Peyer's patch (tissue), 4 donors: ENCODE measurements at regions not wholly inside any gene's neighbourhood (a gene's known extent, or its start where the extent isn't known, plus 50 kb on each side); places are given as distances from the start of the nearest gene placed in this dataset.
"Not testable (repeated sequence)": the region's sequence is repeated elsewhere in the genome, so short reads cannot be mapped to it uniquely, and the experiment has no call there.

Source experiments
- DNase-seq, 3 donors: peaks; one replicate each; pipeline ENCODE4 v3.0.0-alpha.2; 2017 to 2019
- H3K27ac ChIP-seq, 4 donors: fragments of 200-600 bp; sonication (generic); one replicate each; pipeline ENCODE4 v1.5.1; 2016 to 2019
- H3K27me3 ChIP-seq, 2 donors: fragments of 200-600 bp; sonication (generic); one replicate each; pipeline ENCODE4 v1.5.1; 2019
- H3K36me3 ChIP-seq, 3 donors: fragments of 200-600 bp; sonication (generic); one replicate each; pipeline ENCODE4 v1.5.1; 2016 to 2019
- H3K4me1 ChIP-seq, 4 donors: fragments of 200-600 bp; sonication (generic); one replicate each; pipeline ENCODE4 v1.5.1; 2016 to 2019
- H3K4me3 ChIP-seq, 4 donors: fragments of 200-600 bp; sonication (generic); 1 replicate in 3 of 4; 2 replicates in 1 of 4; pipeline ENCODE4 v1.5.1; 2016 to 2019; ENCODE audit warnings: mild to moderate bottlenecking in 1 of 4
- H3K9me3 ChIP-seq, 4 donors: fragments of 200-600 bp; sonication (generic); one replicate each; pipeline ENCODE4 v1.5.1; 2016 to 2019; ENCODE audit warnings: mild to moderate bottlenecking in 1 of 4
- CTCF ChIP-seq, 6 experiments: fragments of 450-650 bp in 4 of 6; fragments of 200-600 bp in 2 of 6; sonication (generic) in 1 of 6; IDR thresholded peaks; one replicate each; pipeline ENCODE4 v1.5.1; 2017 to 2019; ENCODE audit warnings: antibody characterized with exemption in 6 of 6, mild to moderate bottlenecking in 3 of 6, moderate library complexity in 1 of 6
- POLR2A ChIP-seq, 2 donors: fragments of 450-650 bp; IDR thresholded peaks; one replicate each; pipeline ENCODE4 v1.5.1; 2017; ENCODE audit warnings: antibody characterized with exemption in 2 of 2, mild to moderate bottlenecking in 2 of 2, moderate library complexity in 2 of 2

GRCh38 chr17:74141612-74142011, 61.9 kb upstream of the RPL38 start:
- no peak overlapping the region for H3K27ac ChIP-seq
- H3K4me1 ChIP-seq = no peaks in the 10 kb centered on the region

DNA sequence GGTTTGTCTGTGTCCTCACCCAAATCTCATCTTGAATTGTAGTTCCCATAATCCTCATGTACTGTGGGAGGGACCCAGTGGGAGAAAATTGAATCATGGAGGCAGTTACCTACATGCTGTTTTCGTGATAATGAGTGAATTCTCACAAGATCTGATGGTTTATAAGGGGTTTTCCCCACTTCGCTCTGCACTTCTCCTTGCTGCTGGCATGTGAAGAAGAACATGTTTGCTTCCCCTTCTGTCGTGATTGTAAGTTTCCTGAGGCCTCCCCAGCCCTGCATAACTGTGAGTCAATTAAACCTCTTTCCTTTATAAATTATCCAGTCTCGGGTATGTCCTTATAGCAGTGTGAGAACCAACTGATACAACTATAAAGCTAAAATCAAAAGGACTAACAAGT, 60.2 kb upstream of the RPL38 start:
- not testable (repeated sequence) for DNase-seq, H3K36me3 ChIP-seq, H3K27ac ChIP-seq, H3K4me1 ChIP-seq, H3K27me3 ChIP-seq, H3K4me3 ChIP-seq
- peaks cover 0 to 11% (median 0%) of the 10 kb centered on the region in 4 donors for H3K9me3 ChIP-seq

More at GRCh38 chr17:74141612-74142011, 61.9 kb upstream of the RPL38 start:
- Histone ChIP-seq H3K27me3 (no peaks in the 10 kb centered on the region), H3K36me3 (no peaks in the 10 kb centered on the region), H3K4me3 (no peak overlapping the region), H3K9me3 (peaks cover 0 to 11% (median 0%) of the 10 kb centered on the region in 4 donors)
- no peak for DNase-seq
- no peak for TF ChIP-seq CTCF (IDR thresholded peaks at IDR 0.05)
- no peak for TF ChIP-seq POLR2A (IDR thresholded peaks at IDR 0.05)

DNA sequence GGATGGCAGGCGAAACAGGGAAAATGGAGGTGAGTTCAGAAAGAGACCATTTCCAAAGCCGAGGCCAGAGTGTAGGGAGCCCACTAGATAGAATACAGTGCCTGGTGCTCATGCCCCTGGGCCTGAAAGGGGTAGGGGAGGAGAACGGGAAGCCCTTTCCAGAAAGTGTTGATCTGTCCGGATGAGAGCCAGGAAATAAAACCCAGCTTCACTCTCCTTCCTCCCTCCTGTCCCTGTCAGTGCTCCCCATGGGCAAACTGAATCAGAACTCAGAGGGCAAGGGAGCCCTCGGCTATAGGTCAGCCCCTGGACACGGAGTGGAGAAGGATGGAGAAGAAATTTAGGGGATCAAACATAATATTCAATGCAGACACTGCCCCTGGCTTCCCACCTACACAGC, 57.7 kb upstream of the RPL38 start:
- TF ChIP-seq POLR2A (IDR thresholded peaks at IDR 0.05) (no peak), CTCF (IDR thresholded peaks at IDR 0.05) (no peak)
- no peaks in the 10 kb centered on the region for H3K27me3 ChIP-seq
- H3K4me3 ChIP-seq = no peak overlapping the region
- no peak for DNase-seq
- no peaks in the 10 kb centered on the region for H3K4me1 ChIP-seq
- no peak overlapping the region for H3K27ac ChIP-seq
- H3K36me3 ChIP-seq = no peaks in the 10 kb centered on the region
- H3K9me3 ChIP-seq = peaks cover 0 to 11% (median 0%) of the 10 kb centered on the region in 4 donors

DNA sequence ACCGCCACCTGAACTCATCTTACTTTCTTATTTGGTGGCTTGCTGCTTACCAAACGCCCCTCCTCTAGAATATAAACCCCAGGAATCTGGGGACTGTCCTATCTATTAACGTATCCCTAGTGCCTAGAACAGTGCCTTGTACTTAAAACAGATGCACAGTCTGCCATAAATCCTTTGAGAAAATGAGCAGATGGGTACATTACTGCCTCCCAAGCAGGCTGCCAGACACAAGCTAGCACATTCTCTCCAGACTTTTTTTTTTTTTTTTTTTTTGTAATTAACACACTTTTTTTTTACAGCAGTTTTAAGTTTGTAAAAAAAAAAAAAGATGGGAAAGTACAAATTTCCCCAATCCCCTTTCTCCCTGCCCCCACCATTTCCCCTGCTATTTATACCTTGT, 57.3 kb upstream of the RPL38 start:
- Histone ChIP-seq H3K27ac (no peak overlapping the region), H3K9me3 (peaks cover 0 to 11% (median 0%) of the 10 kb centered on the region in 4 donors), H3K4me1 (no peaks in the 10 kb centered on the region), H3K27me3 (no peaks in the 10 kb centered on the region), H3K36me3 (no peaks in the 10 kb centered on the region), H3K4me3 (no peak overlapping the region)
- TF ChIP-seq POLR2A (IDR thresholded peaks at IDR 0.05) = no peak
- no peak for TF ChIP-seq CTCF (IDR thresholded peaks at IDR 0.05)
- DNase-seq = no peak

DNA sequence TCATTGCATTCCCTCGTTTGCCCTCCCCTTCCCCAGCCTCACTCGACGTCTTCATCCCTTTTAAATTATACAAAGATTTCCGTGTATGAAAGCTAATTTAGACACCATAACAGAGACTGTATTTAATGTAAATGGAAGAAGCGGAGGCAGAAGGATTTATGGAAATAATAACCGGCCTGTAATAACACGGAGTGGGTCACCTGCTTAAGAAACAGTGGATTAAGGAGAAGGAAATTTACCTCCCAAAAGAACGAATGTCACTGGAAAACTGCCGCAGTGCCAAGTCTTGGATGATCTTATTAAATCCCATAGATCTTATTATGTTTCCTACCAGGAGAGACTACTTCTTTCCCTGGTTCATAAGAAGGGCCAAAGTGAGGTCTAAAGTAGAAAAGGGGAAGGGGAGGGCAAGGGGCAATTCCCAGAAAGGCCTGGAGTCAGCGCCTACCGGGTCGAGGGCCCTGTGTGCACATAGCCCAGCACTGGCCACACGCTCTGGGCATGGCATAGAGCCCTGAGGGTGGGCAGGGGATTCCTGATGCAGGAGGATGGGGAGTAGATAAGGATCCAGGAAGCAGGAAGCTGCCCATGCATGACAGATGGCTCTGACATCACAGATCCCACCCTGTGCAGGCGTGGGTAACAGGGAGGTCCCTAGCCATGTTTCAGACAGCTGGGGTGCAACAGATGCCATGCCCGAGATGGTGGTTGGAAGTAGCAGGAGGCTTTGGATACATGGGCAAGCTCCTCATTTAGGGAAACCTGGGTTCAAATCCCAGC, 56.2 kb upstream of the RPL38 start:
- H3K4me1 ChIP-seq = no peaks in the 10 kb centered on the region
- no peak overlapping the region for H3K4me3 ChIP-seq
- peaks cover 0 to 10% (median 0%) of the 10 kb centered on the region in 4 donors for H3K9me3 ChIP-seq
- no peaks in the 10 kb centered on the region for H3K36me3 ChIP-seq
- TF ChIP-seq POLR2A (IDR thresholded peaks at IDR 0.05) = no peak
- TF ChIP-seq CTCF (IDR thresholded peaks at IDR 0.05) = no peak
- no peak overlapping the region for H3K27ac ChIP-seq
- H3K27me3 ChIP-seq = no peaks in the 10 kb centered on the region
- DNase-seq = no peak

DNA sequence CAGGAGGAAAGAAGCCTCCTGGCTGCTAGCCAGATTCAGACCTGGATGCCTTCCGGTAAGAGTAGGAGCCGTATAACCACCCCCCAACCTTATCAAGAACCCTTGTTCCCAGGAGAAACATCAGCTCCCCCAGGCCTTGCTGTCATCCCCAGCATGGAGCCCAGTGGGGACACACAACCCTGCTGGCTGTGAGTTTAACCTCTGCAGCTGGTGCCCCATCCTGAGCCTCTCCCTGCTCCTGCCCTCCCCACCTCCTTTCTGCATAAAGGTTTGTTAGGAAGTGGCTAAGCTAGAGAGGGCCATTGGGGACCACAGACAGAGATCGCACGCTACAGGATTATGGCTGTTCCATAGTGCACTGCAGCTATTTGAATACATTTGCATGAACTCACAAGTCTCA, 55.5 kb upstream of the RPL38 start:
- H3K27ac ChIP-seq = no peak overlapping the region
- H3K27me3 ChIP-seq = no peaks in the 10 kb centered on the region
- H3K36me3 ChIP-seq = no peaks in the 10 kb centered on the region
- H3K9me3 ChIP-seq = peaks cover 0 to 5% (median 0%) of the 10 kb centered on the region in 4 donors
- no peak overlapping the region for H3K4me3 ChIP-seq
- H3K4me1 ChIP-seq = no peaks in the 10 kb centered on the region
- DNase-seq = no peak
- no peak for TF ChIP-seq CTCF (IDR thresholded peaks at IDR 0.05)
- no peak for TF ChIP-seq POLR2A (IDR thresholded peaks at IDR 0.05)
